C4-2B (cell line): ENCODE measurements at regions not wholly inside any gene's neighbourhood (a gene's known extent, or its start where the extent isn't known, plus 50 kb on each side); places are given as distances from the start of the nearest gene placed in this dataset.

Source experiments
- ZFX ChIP-seq: fragments of 450-650 bp; IDR thresholded peaks from 2 replicates; pipeline ENCODE4 v1.6.1; 2017
- TF ChIP-seq, protein P1 (sequence below): fragments of 450-650 bp; conservative IDR thresholded peaks from 2 replicates; pipeline ENCODE4 v1.5.1; 2017; ENCODE audit warnings: mild to moderate bottlenecking

- TF ChIP-seq, protein P1, sequence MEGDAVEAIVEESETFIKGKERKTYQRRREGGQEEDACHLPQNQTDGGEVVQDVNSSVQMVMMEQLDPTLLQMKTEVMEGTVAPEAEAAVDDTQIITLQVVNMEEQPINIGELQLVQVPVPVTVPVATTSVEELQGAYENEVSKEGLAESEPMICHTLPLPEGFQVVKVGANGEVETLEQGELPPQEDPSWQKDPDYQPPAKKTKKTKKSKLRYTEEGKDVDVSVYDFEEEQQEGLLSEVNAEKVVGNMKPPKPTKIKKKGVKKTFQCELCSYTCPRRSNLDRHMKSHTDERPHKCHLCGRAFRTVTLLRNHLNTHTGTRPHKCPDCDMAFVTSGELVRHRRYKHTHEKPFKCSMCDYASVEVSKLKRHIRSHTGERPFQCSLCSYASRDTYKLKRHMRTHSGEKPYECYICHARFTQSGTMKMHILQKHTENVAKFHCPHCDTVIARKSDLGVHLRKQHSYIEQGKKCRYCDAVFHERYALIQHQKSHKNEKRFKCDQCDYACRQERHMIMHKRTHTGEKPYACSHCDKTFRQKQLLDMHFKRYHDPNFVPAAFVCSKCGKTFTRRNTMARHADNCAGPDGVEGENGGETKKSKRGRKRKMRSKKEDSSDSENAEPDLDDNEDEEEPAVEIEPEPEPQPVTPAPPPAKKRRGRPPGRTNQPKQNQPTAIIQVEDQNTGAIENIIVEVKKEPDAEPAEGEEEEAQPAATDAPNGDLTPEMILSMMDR: no peak
- TF ChIP-seq ZFX: no peak
These were observed 1350.8 kb upstream of the SLC10A2 start for GRCh38 chr13:104416973-104417372.
